Liver (tissue), 8 donors: ENCODE measurements at regions not wholly inside any gene's neighbourhood (a gene's known extent, or its start where the extent isn't known, plus 50 kb on each side); places are given as distances from the start of the nearest gene placed in this dataset.

Experiments
- DNase-seq: peaks from one replicate; pipeline ENCODE4 v3.0.0-alpha.2; 2017; ENCODE audit warnings: low spot score
- H3K27ac ChIP-seq, 2 donors: one replicate each; pipeline ENCODE4 v1.7.0; 2013; ENCODE audit warnings: inconsistent platforms in 2 of 2, low read length in 2 of 2, control low read depth in 1 of 2, low read depth in 1 of 2, mild to moderate bottlenecking in 1 of 2
- H3K27me3 ChIP-seq, 4 donors: one replicate each; pipeline versions ENCODE4 v1.6.1 to v1.7.0; 2013; ENCODE audit warnings: low read length in 3 of 4, inconsistent platforms in 1 of 4, mild to moderate bottlenecking in 1 of 4, moderate library complexity in 1 of 4; ENCODE audit not compliant: control insufficient read depth in 4 of 4, insufficient read depth in 4 of 4
- H3K36me3 ChIP-seq, 4 donors: one replicate each; pipeline versions ENCODE4 v1.6.1 to v1.7.0; 2013; ENCODE audit warnings: low read length in 3 of 4, mild to moderate bottlenecking in 3 of 4, low read depth in 1 of 4, moderate library complexity in 1 of 4; ENCODE audit not compliant: control insufficient read depth in 4 of 4, insufficient read depth in 3 of 4
- H3K4me1 ChIP-seq, 4 donors: one replicate each; pipeline versions ENCODE4 v1.6.1 to v1.7.0; 2013; ENCODE audit warnings: low read length in 3 of 4, mild to moderate bottlenecking in 3 of 4, moderate library complexity in 1 of 4; ENCODE audit not compliant: control insufficient read depth in 4 of 4, insufficient read depth in 4 of 4
- H3K4me3 ChIP-seq, 3 donors: one replicate each; pipeline versions ENCODE4 v1.6.1 to v1.7.0; 2013; ENCODE audit warnings: low read length in 3 of 3, control low read depth in 1 of 3, low read depth in 1 of 3, mild to moderate bottlenecking in 1 of 3
- H3K9ac ChIP-seq, 2 donors: one replicate each; pipeline ENCODE4 v1.7.0; 2013; ENCODE audit warnings: low read length in 2 of 2, mild to moderate bottlenecking in 2 of 2, moderate library complexity in 2 of 2, control low read depth in 1 of 2, low read depth in 1 of 2
- H3K9me3 ChIP-seq, 4 donors: one replicate each; pipeline versions ENCODE4 v1.6.1 to v1.7.0; 2013; ENCODE audit warnings: low read length in 3 of 4; ENCODE audit not compliant: control insufficient read depth in 4 of 4
- EGR1 ChIP-seq, 2 donors: IDR thresholded peaks; 2 replicates each; pipeline ENCODE4 v1.6.1; 2016 to 2018; ENCODE audit warnings: antibody characterized with exemption in 2 of 2, low read depth in 2 of 2
- FOXA1 ChIP-seq: IDR thresholded peaks from 2 replicates; pipeline ENCODE4 v1.6.1; 2016; ENCODE audit warnings: antibody characterized with exemption
- FOXA2 ChIP-seq: IDR thresholded peaks from 2 replicates; pipeline ENCODE4 v1.6.1; 2016; ENCODE audit warnings: antibody characterized with exemption
- GABPA ChIP-seq, 2 donors: IDR thresholded peaks in 1 of 2; conservative IDR thresholded peaks in 1 of 2; 2 replicates each; pipeline ENCODE4 v1.6.1; 2016; ENCODE audit warnings: antibody characterized with exemption in 2 of 2, mild to moderate bottlenecking in 1 of 2, moderate library complexity in 1 of 2
- HNF4G ChIP-seq: IDR thresholded peaks from 2 replicates; pipeline ENCODE4 v1.6.1; 2016; ENCODE audit warnings: antibody characterized with exemption
- JUND ChIP-seq, 2 donors: IDR thresholded peaks; 2 replicates each; pipeline ENCODE4 v1.6.1; 2016; ENCODE audit warnings: antibody characterized with exemption in 2 of 2
- NR2F2 ChIP-seq: IDR thresholded peaks from 2 replicates; pipeline ENCODE4 v1.6.1; 2016; ENCODE audit warnings: antibody characterized with exemption
- RAD21 ChIP-seq, 2 donors: IDR thresholded peaks; 2 replicates each; pipeline ENCODE4 v1.6.1; 2016; ENCODE audit warnings: antibody characterized with exemption in 2 of 2, mild to moderate bottlenecking in 2 of 2
- SP1 ChIP-seq: IDR thresholded peaks from 2 replicates; pipeline ENCODE4 v1.6.1; 2018; ENCODE audit warnings: antibody characterized with exemption, mild to moderate bottlenecking
- TAF1 ChIP-seq: conservative IDR thresholded peaks from 2 replicates; pipeline ENCODE4 v1.6.1; 2016; ENCODE audit warnings: antibody characterized with exemption, mild to moderate bottlenecking
- YY1 ChIP-seq: IDR thresholded peaks from 2 replicates; pipeline ENCODE4 v1.6.1; 2016; ENCODE audit warnings: antibody characterized with exemption, mild to moderate bottlenecking
- WGBS: extraction: QIAGEN DNeasy Blood & Tissue Kit; methylation state at CpG from one replicate; pipeline ENCODE4 v1.1.7; 2013; 5-methylcytosine and 5-hydroxymethylcytosine counted together
- TF ChIP-seq, protein P1 (sequence below): IDR thresholded peaks from 2 replicates; pipeline ENCODE4 v1.6.1; 2016; ENCODE audit warnings: antibody characterized with exemption
- TF ChIP-seq, protein P2 (sequence below): IDR thresholded peaks from 2 replicates; pipeline ENCODE4 v1.6.1; 2016; ENCODE audit warnings: antibody characterized with exemption, mild to moderate bottlenecking
- TF ChIP-seq, protein P3 (sequence below): IDR thresholded peaks from 2 replicates; pipeline ENCODE4 v1.6.1; 2016; ENCODE audit warnings: antibody characterized with exemption
- TF ChIP-seq, protein P4 (sequence below): IDR thresholded peaks from 2 replicates; pipeline ENCODE4 v1.6.1; 2016; ENCODE audit warnings: antibody characterized with exemption
- TF ChIP-seq, protein P5 (sequence below): fragments of 150-350 bp; IDR thresholded peaks from 2 replicates; pipeline ENCODE4 v1.5.1; 2017; ENCODE audit warnings: improper control_type of control experiment, low read depth, low read length; ENCODE audit not compliant: missing input control
- donor health status: healthy.
- donor health status: healthy.
- donor health status: healthy.
- donor health status: healthy.
- donor health status: healthy.

DNA sequence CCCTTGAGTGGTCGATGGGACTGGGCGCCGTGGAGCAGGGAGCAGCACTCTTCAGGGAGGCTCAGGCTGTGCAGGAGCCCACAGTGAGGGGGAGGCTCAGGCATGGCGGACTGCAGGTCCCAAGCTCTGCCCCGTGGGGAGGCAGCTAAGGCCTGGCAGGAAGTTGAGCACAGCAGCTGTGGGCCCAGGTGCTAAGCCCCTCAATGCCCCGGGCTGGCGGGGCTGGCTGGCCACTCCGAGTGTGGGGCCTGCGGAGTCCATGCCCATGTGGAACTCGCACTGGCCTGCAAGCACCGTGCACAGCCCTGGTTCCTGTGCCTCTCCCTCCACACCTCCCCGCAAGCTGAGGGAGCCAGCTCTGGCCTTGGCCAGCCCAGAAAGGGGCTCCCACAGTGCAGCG lies 948.4 kb upstream of the EYS start:
- Histone ChIP-seq H3K9me3 (peaks cover 0 to 2% (median 0%) of the 10 kb centered on the region in 4 donors), H3K27me3 (no peaks in the 10 kb centered on the region), H3K9ac (no peak overlapping the region), H3K4me3 (no peak overlapping the region), H3K27ac (no peak overlapping the region), H3K36me3 (no peaks in the 10 kb centered on the region), H3K4me1 (no peaks in the 10 kb centered on the region)
- no peak for TF ChIP-seq SP1
- no peak for TF ChIP-seq FOXA1
- TF ChIP-seq, protein P1, sequence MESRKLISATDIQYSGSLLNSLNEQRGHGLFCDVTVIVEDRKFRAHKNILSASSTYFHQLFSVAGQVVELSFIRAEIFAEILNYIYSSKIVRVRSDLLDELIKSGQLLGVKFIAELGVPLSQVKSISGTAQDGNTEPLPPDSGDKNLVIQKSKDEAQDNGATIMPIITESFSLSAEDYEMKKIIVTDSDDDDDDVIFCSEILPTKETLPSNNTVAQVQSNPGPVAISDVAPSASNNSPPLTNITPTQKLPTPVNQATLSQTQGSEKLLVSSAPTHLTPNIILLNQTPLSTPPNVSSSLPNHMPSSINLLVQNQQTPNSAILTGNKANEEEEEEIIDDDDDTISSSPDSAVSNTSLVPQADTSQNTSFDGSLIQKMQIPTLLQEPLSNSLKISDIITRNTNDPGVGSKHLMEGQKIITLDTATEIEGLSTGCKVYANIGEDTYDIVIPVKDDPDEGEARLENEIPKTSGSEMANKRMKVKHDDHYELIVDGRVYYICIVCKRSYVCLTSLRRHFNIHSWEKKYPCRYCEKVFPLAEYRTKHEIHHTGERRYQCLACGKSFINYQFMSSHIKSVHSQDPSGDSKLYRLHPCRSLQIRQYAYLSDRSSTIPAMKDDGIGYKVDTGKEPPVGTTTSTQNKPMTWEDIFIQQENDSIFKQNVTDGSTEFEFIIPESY, result no peak
- TF ChIP-seq, protein P2, sequence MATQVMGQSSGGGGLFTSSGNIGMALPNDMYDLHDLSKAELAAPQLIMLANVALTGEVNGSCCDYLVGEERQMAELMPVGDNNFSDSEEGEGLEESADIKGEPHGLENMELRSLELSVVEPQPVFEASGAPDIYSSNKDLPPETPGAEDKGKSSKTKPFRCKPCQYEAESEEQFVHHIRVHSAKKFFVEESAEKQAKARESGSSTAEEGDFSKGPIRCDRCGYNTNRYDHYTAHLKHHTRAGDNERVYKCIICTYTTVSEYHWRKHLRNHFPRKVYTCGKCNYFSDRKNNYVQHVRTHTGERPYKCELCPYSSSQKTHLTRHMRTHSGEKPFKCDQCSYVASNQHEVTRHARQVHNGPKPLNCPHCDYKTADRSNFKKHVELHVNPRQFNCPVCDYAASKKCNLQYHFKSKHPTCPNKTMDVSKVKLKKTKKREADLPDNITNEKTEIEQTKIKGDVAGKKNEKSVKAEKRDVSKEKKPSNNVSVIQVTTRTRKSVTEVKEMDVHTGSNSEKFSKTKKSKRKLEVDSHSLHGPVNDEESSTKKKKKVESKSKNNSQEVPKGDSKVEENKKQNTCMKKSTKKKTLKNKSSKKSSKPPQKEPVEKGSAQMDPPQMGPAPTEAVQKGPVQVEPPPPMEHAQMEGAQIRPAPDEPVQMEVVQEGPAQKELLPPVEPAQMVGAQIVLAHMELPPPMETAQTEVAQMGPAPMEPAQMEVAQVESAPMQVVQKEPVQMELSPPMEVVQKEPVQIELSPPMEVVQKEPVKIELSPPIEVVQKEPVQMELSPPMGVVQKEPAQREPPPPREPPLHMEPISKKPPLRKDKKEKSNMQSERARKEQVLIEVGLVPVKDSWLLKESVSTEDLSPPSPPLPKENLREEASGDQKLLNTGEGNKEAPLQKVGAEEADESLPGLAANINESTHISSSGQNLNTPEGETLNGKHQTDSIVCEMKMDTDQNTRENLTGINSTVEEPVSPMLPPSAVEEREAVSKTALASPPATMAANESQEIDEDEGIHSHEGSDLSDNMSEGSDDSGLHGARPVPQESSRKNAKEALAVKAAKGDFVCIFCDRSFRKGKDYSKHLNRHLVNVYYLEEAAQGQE, result no peak
- no peak for TF ChIP-seq EGR1 (IDR thresholded peaks at IDR 0.05; ENCODE audit: low read depth in 2 of 2)
- TF ChIP-seq RAD21 (IDR thresholded peaks at IDR 0.05), result no peak
- TF ChIP-seq HNF4G, result no peak
- TF ChIP-seq FOXA2, result no peak
- TF ChIP-seq, protein P3, sequence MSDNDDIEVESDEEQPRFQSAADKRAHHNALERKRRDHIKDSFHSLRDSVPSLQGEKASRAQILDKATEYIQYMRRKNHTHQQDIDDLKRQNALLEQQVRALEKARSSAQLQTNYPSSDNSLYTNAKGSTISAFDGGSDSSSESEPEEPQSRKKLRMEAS, result no peak
- TF ChIP-seq JUND (IDR thresholded peaks at IDR 0.05), result no peak
- TF ChIP-seq NR2F2, result no peak
- TF ChIP-seq, protein P4, sequence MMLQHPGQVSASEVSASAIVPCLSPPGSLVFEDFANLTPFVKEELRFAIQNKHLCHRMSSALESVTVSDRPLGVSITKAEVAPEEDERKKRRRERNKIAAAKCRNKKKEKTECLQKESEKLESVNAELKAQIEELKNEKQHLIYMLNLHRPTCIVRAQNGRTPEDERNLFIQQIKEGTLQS, result no peak
- TF ChIP-seq TAF1, result no peak
- TF ChIP-seq, protein P5, sequence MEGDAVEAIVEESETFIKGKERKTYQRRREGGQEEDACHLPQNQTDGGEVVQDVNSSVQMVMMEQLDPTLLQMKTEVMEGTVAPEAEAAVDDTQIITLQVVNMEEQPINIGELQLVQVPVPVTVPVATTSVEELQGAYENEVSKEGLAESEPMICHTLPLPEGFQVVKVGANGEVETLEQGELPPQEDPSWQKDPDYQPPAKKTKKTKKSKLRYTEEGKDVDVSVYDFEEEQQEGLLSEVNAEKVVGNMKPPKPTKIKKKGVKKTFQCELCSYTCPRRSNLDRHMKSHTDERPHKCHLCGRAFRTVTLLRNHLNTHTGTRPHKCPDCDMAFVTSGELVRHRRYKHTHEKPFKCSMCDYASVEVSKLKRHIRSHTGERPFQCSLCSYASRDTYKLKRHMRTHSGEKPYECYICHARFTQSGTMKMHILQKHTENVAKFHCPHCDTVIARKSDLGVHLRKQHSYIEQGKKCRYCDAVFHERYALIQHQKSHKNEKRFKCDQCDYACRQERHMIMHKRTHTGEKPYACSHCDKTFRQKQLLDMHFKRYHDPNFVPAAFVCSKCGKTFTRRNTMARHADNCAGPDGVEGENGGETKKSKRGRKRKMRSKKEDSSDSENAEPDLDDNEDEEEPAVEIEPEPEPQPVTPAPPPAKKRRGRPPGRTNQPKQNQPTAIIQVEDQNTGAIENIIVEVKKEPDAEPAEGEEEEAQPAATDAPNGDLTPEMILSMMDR, result no peak
- no peak for TF ChIP-seq GABPA (IDR thresholded peaks at IDR 0.05 in 1 of 2, conservative IDR thresholded peaks at IDR 0.05 in 1 of 2)
- no peak for TF ChIP-seq YY1
- DNase-seq, result no peak
- 91% methylated on average over 13 of the region's 13 CpGs for WGBS

DNA sequence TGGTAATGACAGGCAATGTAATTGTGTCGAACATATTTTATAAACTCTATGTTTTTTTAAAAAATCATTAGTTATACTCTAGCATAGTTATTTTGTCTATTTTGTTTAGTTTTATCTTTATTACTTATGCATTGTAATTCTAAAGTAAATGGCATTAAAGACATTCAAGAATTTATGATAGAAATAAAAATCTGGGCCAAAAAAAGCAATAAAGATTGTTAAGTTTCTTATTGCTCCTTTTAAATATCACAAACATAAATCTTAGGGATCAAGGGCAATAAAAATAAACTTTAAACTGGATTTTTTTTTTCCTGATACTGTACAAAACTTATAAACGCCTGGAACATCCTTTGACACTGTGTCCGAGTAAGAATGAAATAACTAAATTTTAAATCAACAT lies 931.5 kb upstream of the EYS start:
- H3K27ac ChIP-seq, result no peak overlapping the region
- 70% methylated on average over 3 of the region's 3 CpGs for WGBS
- H3K9me3 ChIP-seq, result no peaks in the 10 kb centered on the region
- no peak for DNase-seq
- no peaks in the 10 kb centered on the region for H3K27me3 ChIP-seq
- no peak overlapping the region for H3K9ac ChIP-seq
- H3K4me1 ChIP-seq, result no peaks in the 10 kb centered on the region
- H3K4me3 ChIP-seq, result no peak overlapping the region
- TF ChIP-seq, protein P4, result no peak
- TF ChIP-seq RAD21 (IDR thresholded peaks at IDR 0.05) (no peak), GABPA (IDR thresholded peaks at IDR 0.05 in 1 of 2, conservative IDR thresholded peaks at IDR 0.05 in 1 of 2) (no peak), FOXA1 (no peak), HNF4G (no peak), JUND (IDR thresholded peaks at IDR 0.05) (no peak), NR2F2 (no peak)
- no peaks in the 10 kb centered on the region for H3K36me3 ChIP-seq
